ENCODE measurements at regions not wholly inside any gene's neighbourhood (a gene's known extent, or its start where the extent isn't known, plus 50 kb on each side); places are given as distances from the start of the nearest gene placed in this dataset.
A peak's percentile ranks its signal among the peaks of the same experiment; 100 is the strongest.

DNA sequence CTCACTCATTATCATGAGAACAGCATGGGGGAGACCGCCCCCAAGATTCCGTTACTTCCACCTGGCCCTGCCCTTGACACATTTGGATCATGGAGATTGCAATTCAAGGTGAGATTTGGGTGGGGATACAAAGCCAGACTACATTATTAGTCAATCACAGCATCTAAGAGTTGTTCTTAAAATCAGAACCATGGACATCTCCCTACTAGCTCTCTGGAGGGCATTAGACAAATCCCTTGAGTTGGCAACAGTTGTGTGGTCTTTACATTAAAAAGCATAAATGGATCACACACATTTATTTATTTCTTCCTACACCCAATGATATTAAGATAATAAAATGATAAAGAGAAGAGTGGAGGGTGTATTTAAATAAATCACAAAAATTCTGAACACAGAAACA lies 262.8 kb upstream of the VCX start:
- Mint-ChIP-seq H3K4me1 (no peaks in the 10 kb centered on the region), H3K36me3 (ENCODE audit: low read depth) (no peaks in the 10 kb centered on the region), H3K4me3 (no peak overlapping the region), H3K27ac (no peak overlapping the region), H3K9me3 (no peaks in the 10 kb centered on the region), H3K27me3 (ENCODE audit: low read depth, poor library complexity) (peaks cover 16% of the 10 kb centered on the region)
- TF ChIP-seq, protein P1, sequence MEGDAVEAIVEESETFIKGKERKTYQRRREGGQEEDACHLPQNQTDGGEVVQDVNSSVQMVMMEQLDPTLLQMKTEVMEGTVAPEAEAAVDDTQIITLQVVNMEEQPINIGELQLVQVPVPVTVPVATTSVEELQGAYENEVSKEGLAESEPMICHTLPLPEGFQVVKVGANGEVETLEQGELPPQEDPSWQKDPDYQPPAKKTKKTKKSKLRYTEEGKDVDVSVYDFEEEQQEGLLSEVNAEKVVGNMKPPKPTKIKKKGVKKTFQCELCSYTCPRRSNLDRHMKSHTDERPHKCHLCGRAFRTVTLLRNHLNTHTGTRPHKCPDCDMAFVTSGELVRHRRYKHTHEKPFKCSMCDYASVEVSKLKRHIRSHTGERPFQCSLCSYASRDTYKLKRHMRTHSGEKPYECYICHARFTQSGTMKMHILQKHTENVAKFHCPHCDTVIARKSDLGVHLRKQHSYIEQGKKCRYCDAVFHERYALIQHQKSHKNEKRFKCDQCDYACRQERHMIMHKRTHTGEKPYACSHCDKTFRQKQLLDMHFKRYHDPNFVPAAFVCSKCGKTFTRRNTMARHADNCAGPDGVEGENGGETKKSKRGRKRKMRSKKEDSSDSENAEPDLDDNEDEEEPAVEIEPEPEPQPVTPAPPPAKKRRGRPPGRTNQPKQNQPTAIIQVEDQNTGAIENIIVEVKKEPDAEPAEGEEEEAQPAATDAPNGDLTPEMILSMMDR (IDR thresholded peaks at IDR 0.05), result no peak
- no peak for DNase-seq

DNA sequence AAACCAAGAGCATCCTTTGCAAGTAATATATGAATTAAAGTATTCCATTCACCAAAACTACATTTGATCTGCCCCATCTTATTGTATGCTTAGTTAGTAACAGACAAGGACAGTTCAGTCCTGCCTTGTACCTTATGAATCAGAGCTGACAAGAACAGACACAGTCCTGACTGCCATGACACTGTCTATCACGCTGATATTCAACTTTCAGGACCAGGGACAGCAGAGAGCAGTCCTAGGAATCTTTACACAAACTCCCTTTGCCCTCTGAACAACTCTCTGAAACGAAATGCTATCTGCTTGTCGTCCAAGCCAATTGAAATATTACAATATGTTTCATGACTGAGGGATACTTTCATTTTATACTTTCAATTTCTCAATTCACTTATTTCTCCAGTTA lies 268.6 kb upstream of the VCX start:
- Mint-ChIP-seq H3K27me3 (ENCODE audit: low read depth, poor library complexity) (peaks cover 18% of the 10 kb centered on the region), H3K4me1 (peaks cover 5% of the 10 kb centered on the region), H3K27ac (no peak overlapping the region), H3K4me3 (no peak overlapping the region), H3K9me3 (no peaks in the 10 kb centered on the region), H3K36me3 (ENCODE audit: low read depth) (no peaks in the 10 kb centered on the region)
- peak; percentile 53 for DNase-seq
- TF ChIP-seq, protein P1 (IDR thresholded peaks at IDR 0.05), result no peak

DNA sequence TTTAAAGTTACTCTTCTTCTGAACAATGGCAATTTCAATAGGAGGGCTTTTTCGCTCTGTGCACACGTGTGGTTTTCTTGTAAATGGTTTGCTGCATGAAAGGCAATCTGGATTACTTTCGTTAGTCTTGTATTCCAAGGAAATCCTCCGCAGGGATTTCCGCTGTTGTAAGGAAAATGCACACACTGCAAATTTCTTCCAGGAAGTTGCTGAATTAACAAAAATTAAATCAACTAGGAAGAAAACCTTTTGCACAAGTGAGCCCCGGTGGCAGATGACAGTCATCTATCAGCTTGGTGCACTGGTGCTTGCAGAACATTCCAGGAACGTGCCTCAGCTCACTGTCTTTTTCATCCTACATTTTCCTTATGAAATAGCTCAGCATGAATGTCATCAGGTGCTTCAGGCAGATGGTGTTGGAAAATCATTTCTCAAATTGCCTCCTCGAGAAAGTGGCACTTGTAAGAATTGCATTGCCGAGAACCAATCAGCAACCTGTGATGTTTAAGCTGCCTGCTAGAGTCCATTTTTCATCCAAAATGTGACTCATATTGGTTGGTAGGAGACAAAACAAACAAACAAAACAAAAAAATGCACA lies 272.4 kb upstream of the VCX start:
- no peak for DNase-seq
- H3K4me1 Mint-ChIP-seq, result peaks cover 5% of the 10 kb centered on the region
- H3K4me3 Mint-ChIP-seq, result no peak overlapping the region
- H3K36me3 Mint-ChIP-seq (ENCODE audit: low read depth), result no peaks in the 10 kb centered on the region
- no peaks in the 10 kb centered on the region for H3K9me3 Mint-ChIP-seq
- H3K27ac Mint-ChIP-seq, result no peak overlapping the region
- TF ChIP-seq, protein P1 (IDR thresholded peaks at IDR 0.05), result no peak
- peaks cover 13% of the 10 kb centered on the region for H3K27me3 Mint-ChIP-seq (ENCODE audit: low read depth, poor library complexity)

DNA sequence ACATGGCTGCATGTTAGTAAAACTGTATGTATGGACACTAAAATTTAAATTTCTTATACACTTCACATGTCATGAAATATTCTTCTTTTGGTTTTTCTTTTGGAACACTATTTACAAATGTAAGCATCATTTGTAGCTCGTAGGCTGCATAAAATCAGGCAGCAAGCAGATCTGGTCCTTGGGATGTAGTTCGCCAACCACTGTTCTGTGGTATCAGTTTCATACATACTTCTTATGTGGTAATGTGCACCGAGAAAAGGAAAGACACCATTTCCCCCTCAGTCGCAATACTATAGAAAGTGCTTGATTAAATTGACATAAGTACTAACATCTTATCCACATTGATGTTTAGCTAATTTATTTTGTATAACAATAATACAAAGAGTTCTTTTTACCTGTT lies 274.4 kb upstream of the VCX start:
- H3K4me1 Mint-ChIP-seq, result peaks cover 5% of the 10 kb centered on the region

DNA sequence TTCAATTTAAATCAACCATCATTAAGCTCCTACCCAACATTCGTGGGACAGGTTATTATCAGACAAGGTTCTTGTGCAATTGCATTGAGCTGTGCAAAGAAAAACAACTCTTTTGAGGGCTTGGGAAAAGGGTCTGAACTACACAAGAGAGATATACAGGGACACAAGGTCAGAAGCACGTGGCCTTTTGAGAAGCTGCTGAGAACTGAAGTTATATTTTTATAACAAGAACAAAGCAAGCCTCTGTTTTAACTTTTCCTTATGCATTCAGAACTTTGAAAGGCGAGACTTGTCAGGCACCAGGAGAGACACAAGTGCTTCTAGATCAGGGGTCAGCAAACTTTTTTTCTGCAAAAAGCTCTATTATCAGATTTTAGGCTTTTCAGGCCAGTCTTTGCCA lies 274.8 kb upstream of the VCX start:
- peaks cover 5% of the 10 kb centered on the region for H3K4me1 Mint-ChIP-seq
- peaks cover 15% of the 10 kb centered on the region for H3K27me3 Mint-ChIP-seq (ENCODE audit: low read depth, poor library complexity)
- TF ChIP-seq, protein P1 (IDR thresholded peaks at IDR 0.05), result no peak
- no peak overlapping the region for H3K4me3 Mint-ChIP-seq
- H3K27ac Mint-ChIP-seq, result no peak overlapping the region
- no peaks in the 10 kb centered on the region for H3K36me3 Mint-ChIP-seq (ENCODE audit: low read depth)
- no peak for DNase-seq
- H3K9me3 Mint-ChIP-seq, result no peaks in the 10 kb centered on the region

More for the DNA sequence above, 274.4 kb upstream of the VCX start:
- TF ChIP-seq, protein P1 (IDR thresholded peaks at IDR 0.05), result no peak
- no peak for DNase-seq
- H3K9me3 Mint-ChIP-seq, result no peaks in the 10 kb centered on the region
- H3K4me3 Mint-ChIP-seq, result no peak overlapping the region
- H3K27me3 Mint-ChIP-seq (ENCODE audit: low read depth, poor library complexity), result peaks cover 15% of the 10 kb centered on the region
- H3K27ac Mint-ChIP-seq, result no peak overlapping the region
- H3K36me3 Mint-ChIP-seq (ENCODE audit: low read depth), result no peaks in the 10 kb centered on the region

DNA sequence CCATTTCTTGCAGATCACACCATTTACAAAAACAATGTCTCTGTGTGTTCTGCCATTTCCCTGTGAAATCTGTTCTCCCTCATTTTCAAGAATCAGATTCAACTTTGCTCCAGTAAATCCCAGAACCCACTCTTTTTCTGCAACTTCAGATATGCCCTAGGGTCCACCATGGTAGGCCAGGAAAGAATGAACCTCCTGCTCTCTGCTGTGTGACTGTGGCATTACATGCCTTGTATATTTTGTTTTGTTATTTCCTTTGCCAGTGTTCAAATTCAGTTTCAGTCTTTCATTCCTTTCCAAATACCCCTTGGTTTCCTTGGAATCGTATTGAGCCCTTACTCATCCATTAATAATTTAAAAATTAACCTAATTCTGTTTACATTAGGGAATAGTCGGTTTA lies 290.2 kb upstream of the VCX start:
- Mint-ChIP-seq H3K27me3 (ENCODE audit: low read depth, poor library complexity) (peaks cover 15% of the 10 kb centered on the region), H3K27ac (no peak overlapping the region), H3K36me3 (ENCODE audit: low read depth) (no peaks in the 10 kb centered on the region), H3K4me1 (no peaks in the 10 kb centered on the region), H3K9me3 (peaks cover under 1% of the 10 kb centered on the region), H3K4me3 (no peak overlapping the region)
- DNase-seq, result no peak
- TF ChIP-seq, protein P1 (IDR thresholded peaks at IDR 0.05), result no peak

All from nephron progenitor cell (in vitro differentiated cells).